ENCODE measurements at regions not wholly inside any gene's neighbourhood (a gene's known extent, or its start where the extent isn't known, plus 50 kb on each side); places are given as distances from the start of the nearest gene placed in this dataset.

DNA sequence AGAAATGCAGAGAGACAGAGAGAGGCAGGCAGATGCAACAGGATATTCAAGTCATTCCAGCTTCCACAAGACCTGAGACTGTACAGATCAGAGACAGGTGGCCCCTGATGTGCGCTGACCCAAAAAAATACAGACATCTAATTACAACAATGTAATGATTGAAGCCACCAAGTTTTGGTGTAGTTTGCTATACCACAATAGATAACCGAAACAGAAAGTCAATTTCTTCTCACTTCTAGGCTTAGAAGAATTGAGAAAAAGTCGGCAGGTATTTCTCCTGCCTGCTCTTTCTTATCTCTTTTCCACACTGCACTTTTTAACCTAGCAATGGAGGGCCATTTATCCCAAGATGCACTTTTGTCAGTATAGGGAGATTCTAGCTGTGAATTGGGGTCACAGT is 949.2 kb downstream of the CDH11 start:
- TF ChIP-seq, protein P1, sequence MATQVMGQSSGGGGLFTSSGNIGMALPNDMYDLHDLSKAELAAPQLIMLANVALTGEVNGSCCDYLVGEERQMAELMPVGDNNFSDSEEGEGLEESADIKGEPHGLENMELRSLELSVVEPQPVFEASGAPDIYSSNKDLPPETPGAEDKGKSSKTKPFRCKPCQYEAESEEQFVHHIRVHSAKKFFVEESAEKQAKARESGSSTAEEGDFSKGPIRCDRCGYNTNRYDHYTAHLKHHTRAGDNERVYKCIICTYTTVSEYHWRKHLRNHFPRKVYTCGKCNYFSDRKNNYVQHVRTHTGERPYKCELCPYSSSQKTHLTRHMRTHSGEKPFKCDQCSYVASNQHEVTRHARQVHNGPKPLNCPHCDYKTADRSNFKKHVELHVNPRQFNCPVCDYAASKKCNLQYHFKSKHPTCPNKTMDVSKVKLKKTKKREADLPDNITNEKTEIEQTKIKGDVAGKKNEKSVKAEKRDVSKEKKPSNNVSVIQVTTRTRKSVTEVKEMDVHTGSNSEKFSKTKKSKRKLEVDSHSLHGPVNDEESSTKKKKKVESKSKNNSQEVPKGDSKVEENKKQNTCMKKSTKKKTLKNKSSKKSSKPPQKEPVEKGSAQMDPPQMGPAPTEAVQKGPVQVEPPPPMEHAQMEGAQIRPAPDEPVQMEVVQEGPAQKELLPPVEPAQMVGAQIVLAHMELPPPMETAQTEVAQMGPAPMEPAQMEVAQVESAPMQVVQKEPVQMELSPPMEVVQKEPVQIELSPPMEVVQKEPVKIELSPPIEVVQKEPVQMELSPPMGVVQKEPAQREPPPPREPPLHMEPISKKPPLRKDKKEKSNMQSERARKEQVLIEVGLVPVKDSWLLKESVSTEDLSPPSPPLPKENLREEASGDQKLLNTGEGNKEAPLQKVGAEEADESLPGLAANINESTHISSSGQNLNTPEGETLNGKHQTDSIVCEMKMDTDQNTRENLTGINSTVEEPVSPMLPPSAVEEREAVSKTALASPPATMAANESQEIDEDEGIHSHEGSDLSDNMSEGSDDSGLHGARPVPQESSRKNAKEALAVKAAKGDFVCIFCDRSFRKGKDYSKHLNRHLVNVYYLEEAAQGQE (IDR thresholded peaks at IDR 0.05; ENCODE audit: insufficient read depth in 1 of 2, low read depth in 2 of 2, low read length in 2 of 2) = no peak
- TF ChIP-seq POLR2AphosphoS5 (IDR thresholded peaks at IDR 0.05; ENCODE audit: low read depth, low read length) (no peak), SIN3A (IDR thresholded peaks at IDR 0.05; ENCODE audit: borderline replicate concordance, insufficient read depth, low read length) (no peak), FOXP2 (optimal IDR thresholded peaks at IDR 0.05; ENCODE audit: borderline replicate concordance, extremely low read depth, extremely low read length, insufficient read depth) (no peak), TAF1 (IDR thresholded peaks at IDR 0.05; ENCODE audit: borderline replicate concordance, insufficient read depth, low read length) (no peak)

DNA sequence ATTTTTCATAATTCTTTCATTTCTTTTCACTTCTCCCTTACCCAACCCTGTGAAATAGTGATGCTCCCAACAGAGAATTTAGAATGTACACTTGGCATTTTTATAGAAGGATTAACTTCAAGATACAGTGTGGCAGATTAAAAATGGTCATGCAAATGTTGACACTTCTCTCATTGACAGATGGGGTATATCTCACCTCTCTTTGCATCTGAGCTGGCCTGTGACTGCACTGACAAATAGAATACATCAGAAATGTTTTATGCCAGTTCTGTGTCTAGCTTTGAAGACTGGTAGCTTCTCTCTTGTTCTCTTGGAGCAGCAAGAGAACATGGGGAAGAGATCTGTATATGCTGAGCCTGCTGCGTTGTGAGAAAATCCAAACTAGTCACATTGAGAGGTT is 949.6 kb downstream of the CDH11 start:
- TF ChIP-seq, protein P1 (IDR thresholded peaks at IDR 0.05; ENCODE audit: insufficient read depth in 1 of 2, low read depth in 2 of 2, low read length in 2 of 2) = no peak

DNA sequence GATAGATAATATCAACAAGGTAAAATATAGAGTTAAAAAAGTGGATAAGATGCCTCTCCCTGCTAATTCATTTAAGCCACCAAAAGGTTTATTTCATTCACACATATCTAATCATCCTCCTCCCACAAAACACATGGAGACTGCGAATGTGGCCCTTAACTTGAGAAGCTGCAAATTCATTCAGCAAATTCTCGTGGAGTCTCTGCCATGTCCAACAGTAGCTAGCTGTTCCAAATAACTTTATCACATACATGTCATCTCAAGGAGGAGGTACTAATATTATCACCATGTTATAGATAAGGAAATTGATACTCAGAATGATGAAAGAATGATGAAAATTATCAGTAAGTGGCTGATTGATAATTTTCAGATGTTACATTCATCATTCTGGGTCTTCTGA is 950.2 kb downstream of the CDH11 start:
- TF ChIP-seq POLR2AphosphoS5 (IDR thresholded peaks at IDR 0.05; ENCODE audit: low read depth, low read length) (no peak), TAF1 (IDR thresholded peaks at IDR 0.05; ENCODE audit: borderline replicate concordance, insufficient read depth, low read length) (no peak), SIN3A (IDR thresholded peaks at IDR 0.05; ENCODE audit: borderline replicate concordance, insufficient read depth, low read length) (no peak), FOXP2 (optimal IDR thresholded peaks at IDR 0.05; ENCODE audit: borderline replicate concordance, extremely low read depth, extremely low read length, insufficient read depth) (no peak)
- TF ChIP-seq, protein P1 (IDR thresholded peaks at IDR 0.05; ENCODE audit: insufficient read depth in 1 of 2, low read depth in 2 of 2, low read length in 2 of 2) = no peak

DNA sequence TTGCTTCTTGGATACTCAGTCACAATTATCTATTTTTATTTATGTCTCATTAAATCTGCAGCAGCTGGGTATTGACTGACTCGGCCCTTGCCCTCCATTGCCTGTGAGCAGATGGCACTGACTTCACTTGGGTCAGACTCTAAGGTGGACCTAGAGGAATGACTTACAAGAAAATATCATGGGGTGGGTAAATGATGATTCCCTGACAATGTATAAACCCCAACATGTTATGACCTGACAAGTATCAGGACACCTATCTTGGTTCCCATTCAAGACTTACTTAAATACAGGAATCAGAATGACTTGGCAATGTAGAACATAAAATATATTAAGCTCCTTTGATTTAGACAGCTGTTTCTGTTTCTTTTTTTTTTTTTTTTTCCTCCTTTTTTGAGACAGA is 953.5 kb downstream of the CDH11 start:
- no peak for TF ChIP-seq FOXP2 (optimal IDR thresholded peaks at IDR 0.05; ENCODE audit: borderline replicate concordance, extremely low read depth, extremely low read length, insufficient read depth)
- TF ChIP-seq TAF1 (IDR thresholded peaks at IDR 0.05; ENCODE audit: borderline replicate concordance, insufficient read depth, low read length) = no peak
- no peak for TF ChIP-seq POLR2AphosphoS5 (IDR thresholded peaks at IDR 0.05; ENCODE audit: low read depth, low read length)
- TF ChIP-seq, protein P1 (IDR thresholded peaks at IDR 0.05; ENCODE audit: insufficient read depth in 1 of 2, low read depth in 2 of 2, low read length in 2 of 2) = no peak
- no peak for TF ChIP-seq SIN3A (IDR thresholded peaks at IDR 0.05; ENCODE audit: borderline replicate concordance, insufficient read depth, low read length)

DNA sequence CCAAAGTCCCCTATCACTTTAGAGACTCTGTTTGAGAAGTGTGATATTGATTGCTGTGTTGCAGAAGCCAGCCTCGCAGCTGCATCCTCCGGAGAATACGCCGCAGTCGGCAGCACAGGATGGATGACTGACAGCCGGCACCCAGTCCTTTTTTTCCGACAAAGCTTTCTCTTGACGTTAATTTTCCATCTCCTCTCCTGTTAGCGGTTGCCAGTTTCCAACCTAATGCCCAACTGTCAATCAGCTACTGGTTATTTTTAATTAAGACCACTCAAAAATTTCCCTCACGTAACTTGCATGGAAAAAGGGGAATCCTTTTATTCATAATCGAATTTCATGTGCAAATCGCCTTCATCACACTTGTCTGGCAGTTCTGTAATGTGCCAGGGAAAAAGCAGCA is 953.9 kb downstream of the CDH11 start:
- TF ChIP-seq TAF1 (IDR thresholded peaks at IDR 0.05; ENCODE audit: borderline replicate concordance, insufficient read depth, low read length) = no peak
- TF ChIP-seq POLR2AphosphoS5 (IDR thresholded peaks at IDR 0.05; ENCODE audit: low read depth, low read length) = no peak
- no peak for TF ChIP-seq FOXP2 (optimal IDR thresholded peaks at IDR 0.05; ENCODE audit: borderline replicate concordance, extremely low read depth, extremely low read length, insufficient read depth)
- TF ChIP-seq, protein P1 (IDR thresholded peaks at IDR 0.05; ENCODE audit: insufficient read depth in 1 of 2, low read depth in 2 of 2, low read length in 2 of 2) = no peak
- no peak for TF ChIP-seq SIN3A (IDR thresholded peaks at IDR 0.05; ENCODE audit: borderline replicate concordance, insufficient read depth, low read length)

Data from PFSK-1 (cell line).